A673 (cell line): ENCODE measurements at regions not wholly inside any gene's neighbourhood (a gene's known extent, or its start where the extent isn't known, plus 50 kb on each side); places are given as distances from the start of the nearest gene placed in this dataset.

Experiments
- CTCF ChIP-seq: fragments of 300-800, 200-600 bp; sonication (generic); conservative IDR thresholded peaks from 2 replicates; pipeline ENCODE4 v1.5.1; 2017; ENCODE audit warnings: low read depth, mild to moderate bottlenecking, antibody characterized with exemption, low read length, moderate library complexity, mixed read lengths
- EZH2 ChIP-seq: fragments of 200-600 bp; sonication (generic); IDR thresholded peaks from 2 replicates; pipeline ENCODE4 v1.6.1; 2017; ENCODE audit warnings: borderline replicate concordance, low read depth, mild to moderate bottlenecking, mixed read lengths, antibody characterized with exemption, low read length; ENCODE audit not compliant: poor library complexity, severe bottlenecking

GRCh38 chr17:14506364-14506763 lies 205.5 kb downstream of the HS3ST3B1 start:
- TF ChIP-seq CTCF (no peak), EZH2 (no peak)
